IMR-90 (cell line): ENCODE measurements at regions not wholly inside any gene's neighbourhood (a gene's known extent, or its start where the extent isn't known, plus 50 kb on each side); places are given as distances from the start of the nearest gene placed in this dataset.

Experiments
- ATAC-seq: fragments of 200-7000 bp; cut with Tn5 transposase; 2 replicates; pipeline ENCODE4 v1.9.1; 2020; ENCODE audit warnings: low read depth, mild to moderate bottlenecking, moderate library complexity
- BruUV-seq: library from RNA; stranded (reverse); fragments of 400-500 nt; replicated peaks from 2 replicates; lab custom pipeline; 2021; lab: Mats Ljungman, UMichigan
- CTCF ChIA-PET: fragments of 300-600 bp; formaldehyde crosslinking; extraction: SDS; loops from one replicate; lab custom pipeline; 2021; ENCODE audit warnings: antibody characterized with exemption; lab: Yijun Ruan, JAX
- POLR2A ChIA-PET: fragments of 300-600 bp; sonication (Branson Sonifier 250); formaldehyde crosslinking; loops from one replicate; lab custom pipeline; 2022; ENCODE audit warnings: antibody characterized with exemption; ENCODE audit not compliant: unreplicated experiment; lab: Charles Lee
- DNase-seq: peaks from one replicate; pipeline ENCODE4 v3.0.0; 2013
- H2AFZ ChIP-seq: replicated peaks from 2 replicates; pipeline ENCODE3; 2013; ENCODE audit warnings: low read length, mild to moderate bottlenecking; ENCODE audit not compliant: poor library complexity
- H2AK5ac ChIP-seq: 2 replicates; pipeline ENCODE4 v1.6.1; 2013; ENCODE audit warnings: low read depth, low read length, inconsistent platforms
- H2AK9ac ChIP-seq: replicated peaks from 2 replicates; pipeline ENCODE3; 2013; ENCODE audit warnings: mild to moderate bottlenecking, low read depth, low read length, moderate library complexity; ENCODE audit not compliant: poor library complexity
- H2BK120ac ChIP-seq: 2 replicates; pipeline ENCODE4 v1.6.1; 2013; ENCODE audit warnings: low read depth, low read length, inconsistent platforms
- H2BK15ac ChIP-seq: 3 replicates; pipeline ENCODE4 v1.6.1; 2013; ENCODE audit warnings: low read depth, low read length, inconsistent platforms
- H2BK20ac ChIP-seq: 2 replicates; pipeline ENCODE4 v1.6.1; 2013; ENCODE audit warnings: low read depth, mild to moderate bottlenecking, inconsistent platforms, low read length, moderate library complexity
- H2BK5ac ChIP-seq: 2 replicates; pipeline ENCODE4 v1.6.1; 2013; ENCODE audit warnings: mild to moderate bottlenecking, low read depth, low read length, inconsistent platforms; ENCODE audit not compliant: poor library complexity, severe bottlenecking
- H3K14ac ChIP-seq: replicated peaks from 2 replicates; pipeline ENCODE4 v1.6.1; 2013; ENCODE audit warnings: low read depth, low read length, inconsistent platforms
- H3K18ac ChIP-seq: 2 replicates; pipeline ENCODE4 v1.6.1; 2013; ENCODE audit warnings: low read depth, low read length, control low read depth
- H3K23ac ChIP-seq: 2 replicates; pipeline ENCODE4 v1.6.1; 2013; ENCODE audit warnings: low read depth, low read length, inconsistent platforms
- H3K27ac ChIP-seq: 2 replicates; pipeline ENCODE4 v1.5.1; 2013; ENCODE audit warnings: mild to moderate bottlenecking, control low read depth, low read length; ENCODE audit not compliant: insufficient read depth
- H3K27me3 ChIP-seq: 2 replicates; pipeline ENCODE4 v1.6.1; 2013; ENCODE audit warnings: low read length; ENCODE audit not compliant: control insufficient read depth, insufficient read depth
- H3K36me3 ChIP-seq: 2 replicates; pipeline ENCODE4 v1.6.1; 2013; ENCODE audit warnings: low read length, mixed read lengths; ENCODE audit not compliant: control insufficient read depth, insufficient read depth
- H3K4ac ChIP-seq: 2 replicates; pipeline ENCODE4 v1.6.1; 2013; ENCODE audit warnings: low read depth, low read length, inconsistent platforms
- H3K4me1 ChIP-seq: 2 replicates; pipeline ENCODE4 v1.6.1; 2013; ENCODE audit warnings: low read length, mixed read lengths; ENCODE audit not compliant: control insufficient read depth, insufficient read depth
- H3K4me2 ChIP-seq: 2 replicates; pipeline ENCODE4 v1.6.1; 2013; ENCODE audit warnings: low read depth, mild to moderate bottlenecking, control low read depth, low read length, moderate library complexity
- H3K4me3 ChIP-seq: 2 replicates; pipeline ENCODE4 v1.5.1; 2013; ENCODE audit warnings: low read depth, mild to moderate bottlenecking, control low read depth, low read length, moderate library complexity; ENCODE audit not compliant: insufficient read depth
- H3K56ac ChIP-seq: 2 replicates; pipeline ENCODE4 v1.6.1; 2013; ENCODE audit warnings: low read length, inconsistent platforms; ENCODE audit not compliant: insufficient read depth; ENCODE audit errors: extremely low read depth
- H3K79me1 ChIP-seq, 2 experiments: 2 replicates each; pipeline ENCODE4 v1.6.1; 2013; ENCODE audit warnings: low read length in 2 of 2, inconsistent platforms in 1 of 2, low read depth in 1 of 2
- H3K9ac ChIP-seq: 2 replicates; pipeline ENCODE4 v1.6.1; 2013; ENCODE audit warnings: low read depth, low read length, control low read depth
- H3K9me1 ChIP-seq: 2 replicates; pipeline ENCODE4 v1.6.1; 2013; ENCODE audit warnings: low read length, inconsistent platforms; ENCODE audit not compliant: insufficient read depth
- H3K9me3 ChIP-seq: 2 replicates; pipeline ENCODE4 v1.6.1; 2013; ENCODE audit warnings: low read length; ENCODE audit not compliant: control insufficient read depth, insufficient read depth
- H4K20me1 ChIP-seq: 2 replicates; pipeline ENCODE4 v1.6.1; 2013; ENCODE audit warnings: low read length, inconsistent platforms; ENCODE audit not compliant: insufficient read depth
- H4K5ac ChIP-seq: 2 replicates; pipeline ENCODE4 v1.6.1; 2013; ENCODE audit warnings: mild to moderate bottlenecking, low read depth, low read length, control low read depth
- H4K8ac ChIP-seq, 2 experiments: 2 replicates each; pipeline ENCODE4 v1.6.1; 2013; ENCODE audit warnings: low read depth in 2 of 2, low read length in 2 of 2, control low read depth in 1 of 2, inconsistent platforms in 1 of 2
- H4K91ac ChIP-seq: 2 replicates; pipeline ENCODE4 v1.6.1; 2013; ENCODE audit warnings: low read depth, low read length, inconsistent platforms; ENCODE audit not compliant: insufficient read depth
- CHD1 ChIP-seq: IDR thresholded peaks from 2 replicates; pipeline ENCODE4 v1.6.1; 2012; ENCODE audit warnings: low read depth, low read length, improper control_type of control experiment
- MAFK ChIP-seq: IDR thresholded peaks from 2 replicates; pipeline ENCODE4 v1.6.1; 2012; ENCODE audit warnings: low read depth, low read length, improper control_type of control experiment
- MAZ ChIP-seq: IDR thresholded peaks from 2 replicates; pipeline ENCODE4 v1.6.1; 2012; ENCODE audit warnings: low read depth, mild to moderate bottlenecking, low read length, improper control_type of control experiment, moderate library complexity, borderline replicate concordance
- MXI1 ChIP-seq: IDR thresholded peaks from 2 replicates; pipeline ENCODE4 v1.6.1; 2012; ENCODE audit warnings: low read depth, mild to moderate bottlenecking, low read length, moderate library complexity, borderline replicate concordance
- RAD21 ChIP-seq: IDR thresholded peaks from 2 replicates; pipeline ENCODE4 v1.6.1; 2012; ENCODE audit warnings: low read length, improper control_type of control experiment
- RCOR1 ChIP-seq: IDR thresholded peaks from 2 replicates; pipeline ENCODE4 v1.6.1; 2012; ENCODE audit warnings: mild to moderate bottlenecking, low read length, improper control_type of control experiment; ENCODE audit not compliant: insufficient replicate concordance
- WGBS, 2 experiments: methylation state at CpG; one replicate each; pipeline versions ENCODE4 v1.1.5 to v1.1.7; 2013; ENCODE audit warnings: missing lambda C conversion rate in 2 of 2; ENCODE audit not compliant: insufficient read length in 1 of 2; ENCODE audit errors: extremely low coverage in 2 of 2; 5-methylcytosine and 5-hydroxymethylcytosine counted together
- dilution Hi-C: fragments of 300-500 bp; cut with HindIII; formaldehyde crosslinking; loops from one replicate; pipeline ENCODE4 v1.14.3; 2018; ENCODE audit warnings: low sequenced_read_pairs; ENCODE audit not compliant: unreplicated experiment
- in situ Hi-C: fragments of 300-500 bp; cut with MboI; formaldehyde crosslinking; loops from 3 replicates; pipeline ENCODE4 v1.14.3; 2019; ENCODE audit warnings: low sequenced_read_pairs, inconsistent platforms, mixed read lengths
- intact Hi-C: fragments of 100-400 bp; cut with micrococcal nuclease; formaldehyde crosslinking; loops from 2 replicates; pipeline ENCODE4 v1.10.0; 2022
- TF ChIP-seq, protein P1 (sequence below): fragments of 150-350 bp; IDR thresholded peaks from 2 replicates; pipeline ENCODE4 v1.6.1; 2016; ENCODE audit warnings: low read depth, mild to moderate bottlenecking, low read length, moderate library complexity, borderline replicate concordance
- TF ChIP-seq, protein P2 (sequence below): fragments of 150-350 bp; IDR thresholded peaks from 2 replicates; pipeline ENCODE4 v1.6.1; 2017; ENCODE audit warnings: mild to moderate bottlenecking, antibody characterized with exemption, low read length, low read depth
- TF ChIP-seq, protein P3 (sequence below): conservative IDR thresholded peaks from 2 replicates; pipeline ENCODE4 v1.5.1; 2012; ENCODE audit warnings: mild to moderate bottlenecking, low read depth, low read length, improper control_type of control experiment

DNA sequence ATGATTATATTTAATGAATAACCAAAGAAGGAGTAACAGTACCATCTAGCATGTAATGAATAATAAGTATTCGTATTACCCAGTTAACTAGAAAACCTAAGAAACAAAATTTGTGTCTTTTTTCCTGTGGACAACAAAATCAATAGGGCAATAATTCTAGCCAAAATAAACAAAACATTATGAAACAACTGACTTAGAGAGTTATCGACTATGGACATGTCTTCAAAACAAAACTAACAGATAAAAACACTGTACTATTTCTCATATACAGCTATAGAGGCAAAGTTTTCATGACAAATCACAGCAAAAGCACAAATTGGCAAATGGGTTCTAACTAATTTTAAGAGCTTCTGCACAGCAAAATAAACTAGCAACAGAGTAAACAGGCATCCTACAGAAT is 224.1 kb downstream of the ALX1 start:
- no peak overlapping the region for H3K9ac ChIP-seq
- H2AFZ ChIP-seq: no peak overlapping the region
- H4K5ac ChIP-seq: no peak overlapping the region
- H4K20me1 ChIP-seq: no peaks in the 10 kb centered on the region
- H3K23ac ChIP-seq: no peak overlapping the region
- CTCF ChIA-PET: no interaction called here
- no peaks in the 10 kb centered on the region for H3K36me3 ChIP-seq
- H3K27me3 ChIP-seq: no peaks in the 10 kb centered on the region
- no TSS peak for BruUV-seq
- no peak overlapping the region for H3K56ac ChIP-seq
- POLR2A ChIA-PET: no interaction called here
- DNase-seq (no peak), ATAC-seq (no peak)
- no peak overlapping the region for H2BK120ac ChIP-seq
- H3K4me3 ChIP-seq: no peak overlapping the region
- no peak overlapping the region for H2AK5ac ChIP-seq
- no peak overlapping the region for H2AK9ac ChIP-seq
- no peak overlapping the region for H4K8ac ChIP-seq
- no peaks in the 10 kb centered on the region for H3K9me3 ChIP-seq
- intact Hi-C loops (no loop called here), in situ Hi-C loops (no loop called here), dilution Hi-C loops (no loop called here)
- H2BK15ac ChIP-seq: no peak overlapping the region
- no peak overlapping the region for H3K18ac ChIP-seq
- no CpG with 5 or more reads among the region's 2 CpGs for WGBS, 2 experiments
- no peak overlapping the region for H2BK20ac ChIP-seq
- no peak overlapping the region for H3K14ac ChIP-seq
- no peak overlapping the region for H2BK5ac ChIP-seq
- H4K91ac ChIP-seq: no peak overlapping the region
- TF ChIP-seq CHD1: no peak
- TF ChIP-seq MAZ: no peak
- TF ChIP-seq, protein P1, sequence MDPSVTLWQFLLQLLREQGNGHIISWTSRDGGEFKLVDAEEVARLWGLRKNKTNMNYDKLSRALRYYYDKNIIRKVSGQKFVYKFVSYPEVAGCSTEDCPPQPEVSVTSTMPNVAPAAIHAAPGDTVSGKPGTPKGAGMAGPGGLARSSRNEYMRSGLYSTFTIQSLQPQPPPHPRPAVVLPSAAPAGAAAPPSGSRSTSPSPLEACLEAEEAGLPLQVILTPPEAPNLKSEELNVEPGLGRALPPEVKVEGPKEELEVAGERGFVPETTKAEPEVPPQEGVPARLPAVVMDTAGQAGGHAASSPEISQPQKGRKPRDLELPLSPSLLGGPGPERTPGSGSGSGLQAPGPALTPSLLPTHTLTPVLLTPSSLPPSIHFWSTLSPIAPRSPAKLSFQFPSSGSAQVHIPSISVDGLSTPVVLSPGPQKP: no peak
- TF ChIP-seq, protein P2, sequence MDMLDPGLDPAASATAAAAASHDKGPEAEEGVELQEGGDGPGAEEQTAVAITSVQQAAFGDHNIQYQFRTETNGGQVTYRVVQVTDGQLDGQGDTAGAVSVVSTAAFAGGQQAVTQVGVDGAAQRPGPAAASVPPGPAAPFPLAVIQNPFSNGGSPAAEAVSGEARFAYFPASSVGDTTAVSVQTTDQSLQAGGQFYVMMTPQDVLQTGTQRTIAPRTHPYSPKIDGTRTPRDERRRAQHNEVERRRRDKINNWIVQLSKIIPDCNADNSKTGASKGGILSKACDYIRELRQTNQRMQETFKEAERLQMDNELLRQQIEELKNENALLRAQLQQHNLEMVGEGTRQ: no peak
- no peak for TF ChIP-seq MXI1
- TF ChIP-seq MAFK: no peak
- TF ChIP-seq, protein P3, sequence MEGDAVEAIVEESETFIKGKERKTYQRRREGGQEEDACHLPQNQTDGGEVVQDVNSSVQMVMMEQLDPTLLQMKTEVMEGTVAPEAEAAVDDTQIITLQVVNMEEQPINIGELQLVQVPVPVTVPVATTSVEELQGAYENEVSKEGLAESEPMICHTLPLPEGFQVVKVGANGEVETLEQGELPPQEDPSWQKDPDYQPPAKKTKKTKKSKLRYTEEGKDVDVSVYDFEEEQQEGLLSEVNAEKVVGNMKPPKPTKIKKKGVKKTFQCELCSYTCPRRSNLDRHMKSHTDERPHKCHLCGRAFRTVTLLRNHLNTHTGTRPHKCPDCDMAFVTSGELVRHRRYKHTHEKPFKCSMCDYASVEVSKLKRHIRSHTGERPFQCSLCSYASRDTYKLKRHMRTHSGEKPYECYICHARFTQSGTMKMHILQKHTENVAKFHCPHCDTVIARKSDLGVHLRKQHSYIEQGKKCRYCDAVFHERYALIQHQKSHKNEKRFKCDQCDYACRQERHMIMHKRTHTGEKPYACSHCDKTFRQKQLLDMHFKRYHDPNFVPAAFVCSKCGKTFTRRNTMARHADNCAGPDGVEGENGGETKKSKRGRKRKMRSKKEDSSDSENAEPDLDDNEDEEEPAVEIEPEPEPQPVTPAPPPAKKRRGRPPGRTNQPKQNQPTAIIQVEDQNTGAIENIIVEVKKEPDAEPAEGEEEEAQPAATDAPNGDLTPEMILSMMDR: no peak
- no peak for TF ChIP-seq RCOR1
- TF ChIP-seq RAD21: no peak
- H3K4me2 ChIP-seq: no peak overlapping the region
- H3K27ac ChIP-seq: no peak overlapping the region
- H3K79me1 ChIP-seq: no peaks in the 10 kb centered on the region
- no peaks in the 10 kb centered on the region for H3K4me1 ChIP-seq
- H3K4ac ChIP-seq: no peak overlapping the region
- H3K9me1 ChIP-seq: no peaks in the 10 kb centered on the region
